ENCODE measurements at regions not wholly inside any gene's neighbourhood (a gene's known extent, or its start where the extent isn't known, plus 50 kb on each side); places are given as distances from the start of the nearest gene placed in this dataset.

- no peak overlapping the region for H3K4me3 Mint-ChIP-seq
- intact Hi-C loops (cut with micrococcal nuclease): no loop called here
- H3K27me3 Mint-ChIP-seq: no peaks in the 10 kb centered on the region
- H3K27ac Mint-ChIP-seq: no peak overlapping the region
- ChIA-PET POLR2A (no interaction called here), CTCF (no interaction called here)
- no peaks in the 10 kb centered on the region for H3K79me2 ChIP-seq (ENCODE audit: control insufficient read depth, insufficient read depth, low read length)
- ATAC-seq (ENCODE audit: low read depth) (no peak), DNase-seq (no peak)
- no peaks in the 10 kb centered on the region for H4K20me1 ChIP-seq (ENCODE audit: control insufficient read depth, insufficient read depth, low read length, poor library complexity, severe bottlenecking)
- H3K27me3 ChIP-seq (replicated peaks in 1 of 4; ENCODE audit: control extremely low read depth in 1 of 4, control insufficient read depth in 3 of 4, insufficient read depth in 4 of 4, low read length in 3 of 4): no peaks in the 10 kb centered on the region
- TF ChIP-seq CTCF (IDR thresholded peaks at IDR 0.05): no peak
- TF ChIP-seq EZH2 (IDR thresholded peaks at IDR 0.05; ENCODE audit: borderline replicate concordance, insufficient read depth, low read depth, low read length, poor library complexity, severe bottlenecking): no peak
- peaks cover 0 to 3% (median 0%) of the 10 kb centered on the region in 3 donors for H3K9me3 ChIP-seq (ENCODE audit: control extremely low read depth in 1 of 3, control insufficient read depth in 2 of 3, insufficient read depth in 1 of 3, low read length in 2 of 3)
- no peak overlapping the region for H3K4me3 ChIP-seq (ENCODE audit: control extremely low read depth in 1 of 5, extremely low read depth in 1 of 5, insufficient read depth in 1 of 5, low read depth in 2 of 5, low read length in 4 of 5)
- no peak overlapping the region for H2AFZ ChIP-seq (ENCODE audit: insufficient read depth, low read depth, low read length, poor library complexity, severe bottlenecking)
- H3K9me3 Mint-ChIP-seq (ENCODE audit: insufficient read depth): peaks cover 5% of the 10 kb centered on the region
- H3K9ac ChIP-seq (ENCODE audit: low read length): no peak overlapping the region
- no peaks in the 10 kb centered on the region for H3K36me3 ChIP-seq (replicated peaks in 1 of 2; ENCODE audit: control extremely low read depth in 1 of 2, control insufficient read depth in 1 of 2, extremely low read depth in 1 of 2, insufficient read depth in 2 of 2, low read length in 1 of 2)
- WGBS (ENCODE audit: insufficient coverage): no CpG with 5 or more reads among the region's 1 CpG
- H3K4me2 ChIP-seq (replicated peaks; ENCODE audit: low read depth, low read length, poor library complexity, severe bottlenecking): no peak overlapping the region
- H3K27ac ChIP-seq (ENCODE audit: low read length in 2 of 2): no peak overlapping the region
- no peaks in the 10 kb centered on the region for H3K4me1 Mint-ChIP-seq
- H3K4me1 ChIP-seq (ENCODE audit: control insufficient read depth in 2 of 2, insufficient read depth in 2 of 2, low read length in 2 of 2): no peaks in the 10 kb centered on the region
These were observed 343.6 kb upstream of the NXPH2 start for GRCh38 chr2:139123795-139124194.

GRCh38 chr2:139122711-139123158, 342.5 kb upstream of the NXPH2 start:
- WGBS (ENCODE audit: insufficient coverage): 10% methylated on average over 2 of the region's 7 CpGs
- ATAC-seq (ENCODE audit: low read depth) (no peak), DNase-seq (no peak)
- Histone ChIP-seq H3K4me3 (ENCODE audit: control extremely low read depth in 1 of 5, extremely low read depth in 1 of 5, insufficient read depth in 1 of 5, low read depth in 2 of 5, low read length in 4 of 5) (no peak overlapping the region), H3K9me3 (ENCODE audit: control extremely low read depth in 1 of 3, control insufficient read depth in 2 of 3, insufficient read depth in 1 of 3, low read length in 2 of 3) (peaks cover 0 to 3% (median 0%) of the 10 kb centered on the region in 3 donors), H3K9ac (ENCODE audit: low read length) (no peak overlapping the region), H4K20me1 (ENCODE audit: control insufficient read depth, insufficient read depth, low read length, poor library complexity, severe bottlenecking) (no peaks in the 10 kb centered on the region), H3K27me3 (replicated peaks in 1 of 4; ENCODE audit: control extremely low read depth in 1 of 4, control insufficient read depth in 3 of 4, insufficient read depth in 4 of 4, low read length in 3 of 4) (no peaks in the 10 kb centered on the region), H3K27ac (ENCODE audit: low read length in 2 of 2) (no peak overlapping the region), H3K36me3 (replicated peaks in 1 of 2; ENCODE audit: control extremely low read depth in 1 of 2, control insufficient read depth in 1 of 2, extremely low read depth in 1 of 2, insufficient read depth in 2 of 2, low read length in 1 of 2) (no peaks in the 10 kb centered on the region), H3K79me2 (ENCODE audit: control insufficient read depth, insufficient read depth, low read length) (no peaks in the 10 kb centered on the region), H3K4me2 (replicated peaks; ENCODE audit: low read depth, low read length, poor library complexity, severe bottlenecking) (no peak overlapping the region), H2AFZ (ENCODE audit: insufficient read depth, low read depth, low read length, poor library complexity, severe bottlenecking) (no peak overlapping the region), H3K4me1 (ENCODE audit: control insufficient read depth in 2 of 2, insufficient read depth in 2 of 2, low read length in 2 of 2) (no peaks in the 10 kb centered on the region)
- TF ChIP-seq EZH2 (IDR thresholded peaks at IDR 0.05; ENCODE audit: borderline replicate concordance, insufficient read depth, low read depth, low read length, poor library complexity, severe bottlenecking) (no peak), CTCF (IDR thresholded peaks at IDR 0.05) (no peak)
- no peaks in the 10 kb centered on the region for H3K4me1 Mint-ChIP-seq
- CTCF ChIA-PET: no interaction called here
- intact Hi-C loops (cut with micrococcal nuclease): no loop called here
- no peaks in the 10 kb centered on the region for H3K27me3 Mint-ChIP-seq
- no peak overlapping the region for H3K4me3 Mint-ChIP-seq
- POLR2A ChIA-PET: no interaction called here
- H3K9me3 Mint-ChIP-seq (ENCODE audit: insufficient read depth): no peaks in the 10 kb centered on the region
- no peak overlapping the region for H3K27ac Mint-ChIP-seq

Data from B cell (primary cell).